ENCODE measurements at regions not wholly inside any gene's neighbourhood (a gene's known extent, or its start where the extent isn't known, plus 50 kb on each side); places are given as distances from the start of the nearest gene placed in this dataset.
A peak's percentile ranks its signal among the peaks of the same experiment; 100 is the strongest.

GRCh38 chr9:26191711-26192110 lies 513.5 kb upstream of the TUSC1 start:
- intact Hi-C loops (cut with DNase I): no loop called here
- Histone ChIP-seq H3K4me3 (no peak overlapping the region), H3K9me3 (no peaks in the 10 kb centered on the region), H3K27ac (no peak overlapping the region), H3K27me3 (no peaks in the 10 kb centered on the region), H3K4me1 (no peaks in the 10 kb centered on the region), H3K36me3 (no peaks in the 10 kb centered on the region)
- no peak for DNase-seq (ENCODE audit: extremely low spot score in 2 of 2)
- no peak for TF ChIP-seq POLR2A (IDR thresholded peaks at IDR 0.05)
- no peak for TF ChIP-seq POLR2AphosphoS5 (IDR thresholded peaks at IDR 0.05; ENCODE audit: insufficient read depth in 1 of 2, low read depth in 1 of 2)
- TF ChIP-seq CTCF (IDR thresholded peaks at IDR 0.05): no peak

DNA sequence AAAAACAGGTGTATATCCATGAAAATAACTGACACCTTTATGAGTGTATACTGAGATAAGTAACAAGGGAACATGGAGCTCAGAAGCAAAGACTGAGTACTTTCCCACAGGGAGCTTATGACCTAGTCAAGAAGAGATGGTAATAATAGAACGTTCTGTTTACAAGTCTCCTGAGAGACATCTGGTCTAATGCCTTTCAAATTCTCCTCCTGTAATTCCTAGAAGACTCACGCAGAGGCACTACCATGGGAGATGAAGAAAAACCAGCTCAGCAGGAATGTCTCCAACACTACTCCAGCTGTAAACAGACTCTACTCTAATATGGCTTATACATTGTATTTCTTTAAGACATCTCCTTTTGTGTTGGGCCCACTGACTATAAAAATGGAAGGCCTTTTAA lies 503.6 kb upstream of the TUSC1 start:
- no peak for DNase-seq (ENCODE audit: extremely low spot score in 2 of 2)
- H3K4me3 ChIP-seq: no peak overlapping the region
- H3K9me3 ChIP-seq: no peaks in the 10 kb centered on the region
- intact Hi-C loops (cut with DNase I): no loop called here
- no peaks in the 10 kb centered on the region for H3K4me1 ChIP-seq
- TF ChIP-seq POLR2A (IDR thresholded peaks at IDR 0.05): no peak
- TF ChIP-seq POLR2AphosphoS5 (IDR thresholded peaks at IDR 0.05; ENCODE audit: insufficient read depth in 1 of 2, low read depth in 1 of 2): peak in 1 of 2 donors; percentile 19
- no peak for TF ChIP-seq CTCF (IDR thresholded peaks at IDR 0.05)
- no peaks in the 10 kb centered on the region for H3K36me3 ChIP-seq
- no peaks in the 10 kb centered on the region for H3K27me3 ChIP-seq
- no peak overlapping the region for H3K27ac ChIP-seq

GRCh38 chr9:26176628-26177027 lies 498.4 kb upstream of the TUSC1 start:
- Histone ChIP-seq H3K4me3 (no peak overlapping the region), H3K27me3 (no peaks in the 10 kb centered on the region), H3K27ac (no peak overlapping the region), H3K4me1 (no peaks in the 10 kb centered on the region), H3K36me3 (no peaks in the 10 kb centered on the region), H3K9me3 (no peaks in the 10 kb centered on the region)
- no peak for DNase-seq (ENCODE audit: extremely low spot score in 2 of 2)
- TF ChIP-seq POLR2AphosphoS5 (IDR thresholded peaks at IDR 0.05; ENCODE audit: insufficient read depth in 1 of 2, low read depth in 1 of 2) (no peak), CTCF (IDR thresholded peaks at IDR 0.05) (no peak), POLR2A (IDR thresholded peaks at IDR 0.05) (no peak)
- intact Hi-C loops (cut with DNase I): no loop called here

GRCh38 chr9:26175264-26175663 lies 497.0 kb upstream of the TUSC1 start:
- Histone ChIP-seq H3K36me3 (no peaks in the 10 kb centered on the region), H3K9me3 (no peaks in the 10 kb centered on the region), H3K27ac (no peak overlapping the region), H3K4me1 (no peaks in the 10 kb centered on the region), H3K4me3 (no peak overlapping the region), H3K27me3 (no peaks in the 10 kb centered on the region)
- DNase-seq (ENCODE audit: extremely low spot score in 2 of 2): no peak
- TF ChIP-seq CTCF (IDR thresholded peaks at IDR 0.05): no peak
- no peak for TF ChIP-seq POLR2AphosphoS5 (IDR thresholded peaks at IDR 0.05; ENCODE audit: insufficient read depth in 1 of 2, low read depth in 1 of 2)
- no peak for TF ChIP-seq POLR2A (IDR thresholded peaks at IDR 0.05)
- intact Hi-C loops (cut with DNase I): no loop called here

GRCh38 chr9:26172301-26172700 lies 494.1 kb upstream of the TUSC1 start:
- DNase-seq (ENCODE audit: extremely low spot score in 2 of 2): no peak
- Histone ChIP-seq H3K4me3 (no peak overlapping the region), H3K4me1 (no peaks in the 10 kb centered on the region), H3K36me3 (no peaks in the 10 kb centered on the region), H3K27me3 (no peaks in the 10 kb centered on the region), H3K27ac (no peak overlapping the region), H3K9me3 (no peaks in the 10 kb centered on the region)
- no peak for TF ChIP-seq POLR2A (IDR thresholded peaks at IDR 0.05)
- no peak for TF ChIP-seq POLR2AphosphoS5 (IDR thresholded peaks at IDR 0.05; ENCODE audit: insufficient read depth in 1 of 2, low read depth in 1 of 2)
- TF ChIP-seq CTCF (IDR thresholded peaks at IDR 0.05): no peak
- intact Hi-C loops (cut with DNase I): no loop called here
